ENCODE measurements at regions not wholly inside any gene's neighbourhood (a gene's known extent, or its start where the extent isn't known, plus 50 kb on each side); places are given as distances from the start of the nearest gene placed in this dataset.

GRCh38 chr20:23140991-23141390, 54.9 kb upstream of the CD93 start:
- TF ChIP-seq, protein P1, sequence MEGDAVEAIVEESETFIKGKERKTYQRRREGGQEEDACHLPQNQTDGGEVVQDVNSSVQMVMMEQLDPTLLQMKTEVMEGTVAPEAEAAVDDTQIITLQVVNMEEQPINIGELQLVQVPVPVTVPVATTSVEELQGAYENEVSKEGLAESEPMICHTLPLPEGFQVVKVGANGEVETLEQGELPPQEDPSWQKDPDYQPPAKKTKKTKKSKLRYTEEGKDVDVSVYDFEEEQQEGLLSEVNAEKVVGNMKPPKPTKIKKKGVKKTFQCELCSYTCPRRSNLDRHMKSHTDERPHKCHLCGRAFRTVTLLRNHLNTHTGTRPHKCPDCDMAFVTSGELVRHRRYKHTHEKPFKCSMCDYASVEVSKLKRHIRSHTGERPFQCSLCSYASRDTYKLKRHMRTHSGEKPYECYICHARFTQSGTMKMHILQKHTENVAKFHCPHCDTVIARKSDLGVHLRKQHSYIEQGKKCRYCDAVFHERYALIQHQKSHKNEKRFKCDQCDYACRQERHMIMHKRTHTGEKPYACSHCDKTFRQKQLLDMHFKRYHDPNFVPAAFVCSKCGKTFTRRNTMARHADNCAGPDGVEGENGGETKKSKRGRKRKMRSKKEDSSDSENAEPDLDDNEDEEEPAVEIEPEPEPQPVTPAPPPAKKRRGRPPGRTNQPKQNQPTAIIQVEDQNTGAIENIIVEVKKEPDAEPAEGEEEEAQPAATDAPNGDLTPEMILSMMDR (IDR thresholded peaks at IDR 0.05), result no peak
- peak in 1 of 4 donors; percentile 35 for TF ChIP-seq EP300 (IDR thresholded peaks at IDR 0.05)
